ENCODE measurements at regions not wholly inside any gene's neighbourhood (a gene's known extent, or its start where the extent isn't known, plus 50 kb on each side); places are given as distances from the start of the nearest gene placed in this dataset.

DNA sequence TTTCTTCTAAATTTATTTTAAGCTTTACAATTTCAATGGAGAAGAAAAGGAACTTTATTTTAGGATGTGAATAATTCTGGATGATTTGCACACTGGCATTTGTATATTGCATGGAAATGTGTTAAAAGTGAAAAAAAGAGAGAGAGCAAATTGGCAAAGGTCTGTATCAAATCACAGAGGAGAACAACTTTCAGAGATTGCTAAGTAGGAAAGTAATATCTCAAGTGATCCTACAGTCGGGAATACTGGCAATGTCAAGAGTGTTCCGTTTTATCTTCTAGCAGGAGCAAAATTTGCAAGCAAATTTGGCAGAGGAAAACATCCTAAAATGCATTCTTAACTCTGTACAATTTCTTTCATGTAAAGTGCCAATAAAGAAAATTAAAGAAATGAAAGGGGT lies 97.1 kb upstream of the TMC3 start:
- Histone ChIP-seq H3K4me1 (ENCODE audit: insufficient read depth) (no peaks in the 10 kb centered on the region), H3K27me3 (no peaks in the 10 kb centered on the region), H3K9me3 (no peaks in the 10 kb centered on the region), H3K36me3 (no peaks in the 10 kb centered on the region), H3K4me3 (no peak overlapping the region), H3K27ac (no peak overlapping the region)
- WGBS, 3 donors = 10 to 21% (median 14%) methylated on average over 2 of the region's 2 CpGs
- no peak for DNase-seq
- intact Hi-C loops (cut with DNase I) = no loop called here
- TF ChIP-seq EP300 (IDR thresholded peaks at IDR 0.05) (no peak), POLR2A (IDR thresholded peaks at IDR 0.05) (no peak)
- TF ChIP-seq, protein P1, sequence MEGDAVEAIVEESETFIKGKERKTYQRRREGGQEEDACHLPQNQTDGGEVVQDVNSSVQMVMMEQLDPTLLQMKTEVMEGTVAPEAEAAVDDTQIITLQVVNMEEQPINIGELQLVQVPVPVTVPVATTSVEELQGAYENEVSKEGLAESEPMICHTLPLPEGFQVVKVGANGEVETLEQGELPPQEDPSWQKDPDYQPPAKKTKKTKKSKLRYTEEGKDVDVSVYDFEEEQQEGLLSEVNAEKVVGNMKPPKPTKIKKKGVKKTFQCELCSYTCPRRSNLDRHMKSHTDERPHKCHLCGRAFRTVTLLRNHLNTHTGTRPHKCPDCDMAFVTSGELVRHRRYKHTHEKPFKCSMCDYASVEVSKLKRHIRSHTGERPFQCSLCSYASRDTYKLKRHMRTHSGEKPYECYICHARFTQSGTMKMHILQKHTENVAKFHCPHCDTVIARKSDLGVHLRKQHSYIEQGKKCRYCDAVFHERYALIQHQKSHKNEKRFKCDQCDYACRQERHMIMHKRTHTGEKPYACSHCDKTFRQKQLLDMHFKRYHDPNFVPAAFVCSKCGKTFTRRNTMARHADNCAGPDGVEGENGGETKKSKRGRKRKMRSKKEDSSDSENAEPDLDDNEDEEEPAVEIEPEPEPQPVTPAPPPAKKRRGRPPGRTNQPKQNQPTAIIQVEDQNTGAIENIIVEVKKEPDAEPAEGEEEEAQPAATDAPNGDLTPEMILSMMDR (IDR thresholded peaks at IDR 0.05) = no peak

DNA sequence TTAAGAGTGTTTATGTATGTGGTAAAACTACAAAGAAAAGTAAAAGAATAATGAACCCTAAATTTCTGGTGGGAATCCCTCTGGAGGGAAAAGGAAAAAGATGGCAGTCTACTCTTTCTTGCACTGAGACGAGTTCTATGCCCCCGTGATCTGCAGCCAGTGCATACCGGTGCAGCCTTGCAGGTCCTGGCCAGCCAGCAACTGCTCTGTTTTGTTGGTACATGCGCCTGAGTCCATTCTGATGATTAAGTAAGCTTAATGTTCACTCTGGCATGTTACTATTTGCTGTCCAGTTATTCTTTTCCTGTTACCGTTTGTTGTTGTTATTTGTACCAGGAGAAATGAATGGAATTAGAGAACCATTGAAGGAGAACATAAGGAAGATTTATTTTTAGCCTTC lies 95.1 kb upstream of the TMC3 start:
- intact Hi-C loops (cut with DNase I) = no loop called here
- TF ChIP-seq, protein P1 (IDR thresholded peaks at IDR 0.05) = no peak
- TF ChIP-seq POLR2A (IDR thresholded peaks at IDR 0.05) (no peak), EP300 (IDR thresholded peaks at IDR 0.05) (no peak)
- DNase-seq = no peak
- 43 to 60% (median 57%) methylated on average over 5 of the region's 5 CpGs for WGBS, 3 donors
- no peaks in the 10 kb centered on the region for H3K9me3 ChIP-seq
- H3K36me3 ChIP-seq = no peaks in the 10 kb centered on the region
- no peak overlapping the region for H3K27ac ChIP-seq
- H3K27me3 ChIP-seq = no peaks in the 10 kb centered on the region
- no peaks in the 10 kb centered on the region for H3K4me1 ChIP-seq (ENCODE audit: insufficient read depth)
- no peak overlapping the region for H3K4me3 ChIP-seq

DNA sequence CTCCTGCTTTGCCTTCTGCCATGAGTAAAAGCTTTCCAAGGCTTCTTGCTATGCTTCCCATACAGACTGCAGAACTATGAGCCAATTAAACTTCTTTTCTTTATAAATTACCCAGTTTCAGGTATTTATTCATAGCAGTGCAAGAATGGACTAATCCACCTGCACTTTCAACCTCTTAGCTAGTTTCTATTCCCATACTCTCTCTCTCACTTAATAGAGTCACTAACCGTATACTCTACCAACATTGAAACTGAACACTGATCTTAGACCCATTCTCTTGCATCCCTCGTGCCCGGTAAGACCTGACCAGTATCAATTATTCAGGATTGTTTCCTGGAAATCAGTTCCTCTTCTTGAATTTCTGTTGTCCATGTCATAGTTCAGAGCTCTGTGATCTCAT lies 92.7 kb upstream of the TMC3 start:
- no peak overlapping the region for H3K4me3 ChIP-seq
- TF ChIP-seq EP300 (IDR thresholded peaks at IDR 0.05) (no peak), POLR2A (IDR thresholded peaks at IDR 0.05) (no peak)
- H3K27me3 ChIP-seq = no peaks in the 10 kb centered on the region
- no peaks in the 10 kb centered on the region for H3K4me1 ChIP-seq (ENCODE audit: insufficient read depth)
- 61 to 98% (median 95%) methylated on average over 3 of the region's 3 CpGs for WGBS, 3 donors
- H3K27ac ChIP-seq = no peak overlapping the region
- no peak for DNase-seq
- intact Hi-C loops (cut with DNase I) = no loop called here
- H3K36me3 ChIP-seq = no peaks in the 10 kb centered on the region
- H3K9me3 ChIP-seq = no peaks in the 10 kb centered on the region

DNA sequence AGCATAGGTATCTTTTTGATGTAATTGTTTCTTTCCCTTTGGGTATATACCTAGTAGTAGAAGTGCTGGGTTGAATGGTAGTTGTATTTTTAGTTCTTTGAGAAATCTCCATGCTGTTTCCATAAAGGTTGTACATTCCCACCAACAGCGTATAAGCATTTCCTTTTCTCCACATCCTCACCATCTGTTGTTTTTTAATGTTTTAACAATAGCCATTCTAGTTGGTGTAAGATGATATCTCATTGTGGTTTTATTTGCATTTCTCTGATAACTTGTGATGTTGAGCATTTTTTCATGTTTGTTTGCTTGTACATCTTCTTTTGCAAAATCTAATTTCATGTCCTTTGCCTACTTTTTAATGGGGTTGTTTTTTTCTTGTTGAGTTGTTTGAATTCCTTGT lies 80.0 kb upstream of the TMC3 start:
- no peak overlapping the region for H3K27ac ChIP-seq
- no peaks in the 10 kb centered on the region for H3K4me1 ChIP-seq (ENCODE audit: insufficient read depth)
- DNase-seq = no peak
- H3K36me3 ChIP-seq = no peaks in the 10 kb centered on the region
- no peak for TF ChIP-seq EP300 (IDR thresholded peaks at IDR 0.05)
- no peak for TF ChIP-seq POLR2A (IDR thresholded peaks at IDR 0.05)
- TF ChIP-seq, protein P1 (IDR thresholded peaks at IDR 0.05) = no peak
- WGBS, 3 donors = 41 to 60% (median 45%) methylated on average over 1 of the region's 1 CpG
- H3K9me3 ChIP-seq = no peaks in the 10 kb centered on the region
- H3K4me3 ChIP-seq = no peak overlapping the region
- intact Hi-C loops (cut with DNase I) = no loop called here
- no peaks in the 10 kb centered on the region for H3K27me3 ChIP-seq

DNA sequence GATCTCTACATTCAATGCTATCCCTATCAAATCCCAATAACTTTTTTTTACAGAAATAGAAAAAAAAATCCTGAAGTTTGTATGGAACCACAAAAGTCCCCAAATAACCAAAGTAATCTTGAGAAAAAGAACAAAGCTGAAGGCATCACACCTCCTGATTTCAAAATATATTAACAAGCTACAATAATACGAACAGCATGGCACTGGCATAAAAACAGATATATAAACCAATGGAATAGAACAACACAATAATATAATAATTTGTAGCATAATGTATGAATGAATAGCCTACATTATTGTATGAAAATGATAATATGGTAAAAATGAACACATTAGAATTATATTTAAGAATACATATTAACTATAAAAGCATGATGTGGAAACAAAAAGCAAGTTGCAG lies 76.7 kb upstream of the TMC3 start:
- Histone ChIP-seq H3K36me3 (no peaks in the 10 kb centered on the region), H3K9me3 (no peaks in the 10 kb centered on the region), H3K27me3 (no peaks in the 10 kb centered on the region), H3K4me1 (ENCODE audit: insufficient read depth) (no peaks in the 10 kb centered on the region), H3K27ac (no peak overlapping the region), H3K4me3 (no peak overlapping the region)
- TF ChIP-seq, protein P1 (IDR thresholded peaks at IDR 0.05) = no peak
- TF ChIP-seq EP300 (IDR thresholded peaks at IDR 0.05) (no peak), POLR2A (IDR thresholded peaks at IDR 0.05) (no peak)
- intact Hi-C loops (cut with DNase I) = no loop called here
- WGBS, 3 donors = 93 to 97% (median 96%) methylated on average over 1 of the region's 1 CpG
- DNase-seq = no peak
